ENCODE measurements at regions not wholly inside any gene's neighbourhood (a gene's known extent, or its start where the extent isn't known, plus 50 kb on each side); places are given as distances from the start of the nearest gene placed in this dataset.
"Not testable (repeated sequence)": the region's sequence is repeated elsewhere in the genome, so short reads cannot be mapped to it uniquely, and the experiment has no call there.

GRCh38 chr2:239548451-239548871 lies 147.6 kb upstream of the HDAC4 start:
- no peaks in the 10 kb centered on the region for H3K4me1 ChIP-seq (ENCODE audit: control insufficient read depth in 1 of 2, insufficient read depth in 2 of 2, low read length in 2 of 2)
- Mint-ChIP-seq H3K27me3 (ENCODE audit: low read depth in 3 of 3) (peaks cover 13 to 33% (median 22%) of the 10 kb centered on the region in 3 donors), H3K36me3 (no peaks in the 10 kb centered on the region), H3K27ac (no peak overlapping the region), H3K4me3 (no peak overlapping the region), H3K4me1 (peaks cover 2% of the 10 kb centered on the region), H3K9me3 (peaks cover 0 to 5% (median 3%) of the 10 kb centered on the region in 7 donors)
- H3K79me2 ChIP-seq (ENCODE audit: insufficient read depth, low read length) = no peaks in the 10 kb centered on the region
- intact Hi-C loops (cut with micrococcal nuclease) = no loop called here
- H4K20me1 ChIP-seq (ENCODE audit: insufficient read depth, low read length) = no peaks in the 10 kb centered on the region
- no peaks in the 10 kb centered on the region for H3K9me3 ChIP-seq (replicated peaks in 1 of 2; ENCODE audit: control insufficient read depth in 1 of 2, insufficient read depth in 1 of 2, low read length in 2 of 2)
- no peak overlapping the region for H3K27ac ChIP-seq (ENCODE audit: low read depth in 1 of 2, low read length in 2 of 2)
- 92% methylated on average over 2 of the region's 12 CpGs for WGBS (ENCODE audit: insufficient coverage)
- DNase-seq = no peak
- no peak overlapping the region for H3K4me3 ChIP-seq (replicated peaks in 1 of 3; ENCODE audit: low read depth in 2 of 3, low read length in 3 of 3)
- H3K36me3 ChIP-seq (replicated peaks in 1 of 2; ENCODE audit: control insufficient read depth in 1 of 2, insufficient read depth in 2 of 2, low read length in 2 of 2) = no peaks in the 10 kb centered on the region
- H3K9ac ChIP-seq (ENCODE audit: insufficient read depth, low read length, poor library complexity, severe bottlenecking) = no peak overlapping the region
- no peak overlapping the region for H2AFZ ChIP-seq (ENCODE audit: insufficient read depth, low read depth, low read length, poor library complexity, severe bottlenecking)
- H3K27me3 ChIP-seq (ENCODE audit: control insufficient read depth in 2 of 2, insufficient read depth in 2 of 2, low read length in 2 of 2) = no peaks in the 10 kb centered on the region
- TF ChIP-seq CTCF (IDR thresholded peaks at IDR 0.05) = no peak
- H3K4me2 ChIP-seq (replicated peaks; ENCODE audit: extremely low read depth, low read length, poor library complexity, severe bottlenecking) = no peak overlapping the region

GRCh38 chr2:239547140-239547539 lies 146.3 kb upstream of the HDAC4 start:
- H3K4me2 ChIP-seq (replicated peaks; ENCODE audit: extremely low read depth, low read length, poor library complexity, severe bottlenecking); H3K27me3 ChIP-seq (ENCODE audit: control insufficient read depth in 2 of 2, insufficient read depth in 2 of 2, low read length in 2 of 2); H3K4me1 ChIP-seq (ENCODE audit: control insufficient read depth in 1 of 2, insufficient read depth in 2 of 2, low read length in 2 of 2); H3K9me3 Mint-ChIP-seq; H3K79me2 ChIP-seq (ENCODE audit: insufficient read depth, low read length); H3K36me3 ChIP-seq (replicated peaks in 1 of 2; ENCODE audit: control insufficient read depth in 1 of 2, insufficient read depth in 2 of 2, low read length in 2 of 2); DNase-seq; H3K4me3 Mint-ChIP-seq; H3K27ac Mint-ChIP-seq; intact Hi-C loops (cut with micrococcal nuclease); H3K9me3 ChIP-seq (replicated peaks in 1 of 2; ENCODE audit: control insufficient read depth in 1 of 2, insufficient read depth in 1 of 2, low read length in 2 of 2); H3K4me3 ChIP-seq (replicated peaks in 1 of 3; ENCODE audit: low read depth in 2 of 3, low read length in 3 of 3); H3K27ac ChIP-seq (ENCODE audit: low read depth in 1 of 2, low read length in 2 of 2); H3K36me3 Mint-ChIP-seq; H4K20me1 ChIP-seq (ENCODE audit: insufficient read depth, low read length); H2AFZ ChIP-seq (ENCODE audit: insufficient read depth, low read depth, low read length, poor library complexity, severe bottlenecking); H3K9ac ChIP-seq (ENCODE audit: insufficient read depth, low read length, poor library complexity, severe bottlenecking); H3K4me1 Mint-ChIP-seq: not testable (repeated sequence)
- no CpG with 5 or more reads among the region's 3 CpGs for WGBS (ENCODE audit: insufficient coverage)
- peaks cover 17 to 37% (median 17%) of the 10 kb centered on the region in 3 donors for H3K27me3 Mint-ChIP-seq (ENCODE audit: low read depth in 3 of 3)
